Panc1 (cell line): ENCODE measurements at regions not wholly inside any gene's neighbourhood (a gene's known extent, or its start where the extent isn't known, plus 50 kb on each side); places are given as distances from the start of the nearest gene placed in this dataset.

ENCODE experiments used
- POLR2AphosphoS5 ChIP-seq: IDR thresholded peaks from 2 replicates; pipeline ENCODE4 v1.6.1; 2012; ENCODE audit warnings: mild to moderate bottlenecking, low read depth, low read length, moderate library complexity
- TF ChIP-seq, protein P1 (sequence below): fragments of 450-650 bp; IDR thresholded peaks from 2 replicates; pipeline ENCODE4 v1.5.1; 2017; ENCODE audit warnings: mild to moderate bottlenecking

DNA sequence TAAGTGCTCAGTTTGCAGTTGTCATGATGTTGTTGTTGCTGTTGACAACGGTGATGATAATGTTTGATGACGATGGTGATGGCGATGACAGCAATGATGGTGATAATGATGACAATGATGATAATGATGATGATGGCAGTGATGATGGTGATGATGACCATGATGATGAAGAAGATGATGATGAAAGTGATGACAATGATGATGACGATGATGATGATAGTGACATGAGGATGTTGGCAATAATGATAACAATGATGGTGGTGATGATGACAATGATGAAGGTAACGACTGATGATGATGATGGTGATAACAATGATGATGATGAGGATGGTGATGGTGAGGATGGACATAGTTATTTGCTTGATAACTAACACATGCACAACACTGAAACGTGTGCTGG is 778.5 kb downstream of the VRK1 start:
- TF ChIP-seq POLR2AphosphoS5 = no peak
- TF ChIP-seq, protein P1, sequence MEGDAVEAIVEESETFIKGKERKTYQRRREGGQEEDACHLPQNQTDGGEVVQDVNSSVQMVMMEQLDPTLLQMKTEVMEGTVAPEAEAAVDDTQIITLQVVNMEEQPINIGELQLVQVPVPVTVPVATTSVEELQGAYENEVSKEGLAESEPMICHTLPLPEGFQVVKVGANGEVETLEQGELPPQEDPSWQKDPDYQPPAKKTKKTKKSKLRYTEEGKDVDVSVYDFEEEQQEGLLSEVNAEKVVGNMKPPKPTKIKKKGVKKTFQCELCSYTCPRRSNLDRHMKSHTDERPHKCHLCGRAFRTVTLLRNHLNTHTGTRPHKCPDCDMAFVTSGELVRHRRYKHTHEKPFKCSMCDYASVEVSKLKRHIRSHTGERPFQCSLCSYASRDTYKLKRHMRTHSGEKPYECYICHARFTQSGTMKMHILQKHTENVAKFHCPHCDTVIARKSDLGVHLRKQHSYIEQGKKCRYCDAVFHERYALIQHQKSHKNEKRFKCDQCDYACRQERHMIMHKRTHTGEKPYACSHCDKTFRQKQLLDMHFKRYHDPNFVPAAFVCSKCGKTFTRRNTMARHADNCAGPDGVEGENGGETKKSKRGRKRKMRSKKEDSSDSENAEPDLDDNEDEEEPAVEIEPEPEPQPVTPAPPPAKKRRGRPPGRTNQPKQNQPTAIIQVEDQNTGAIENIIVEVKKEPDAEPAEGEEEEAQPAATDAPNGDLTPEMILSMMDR = no peak
